ENCODE measurements at regions not wholly inside any gene's neighbourhood (a gene's known extent, or its start where the extent isn't known, plus 50 kb on each side); places are given as distances from the start of the nearest gene placed in this dataset.

DNA sequence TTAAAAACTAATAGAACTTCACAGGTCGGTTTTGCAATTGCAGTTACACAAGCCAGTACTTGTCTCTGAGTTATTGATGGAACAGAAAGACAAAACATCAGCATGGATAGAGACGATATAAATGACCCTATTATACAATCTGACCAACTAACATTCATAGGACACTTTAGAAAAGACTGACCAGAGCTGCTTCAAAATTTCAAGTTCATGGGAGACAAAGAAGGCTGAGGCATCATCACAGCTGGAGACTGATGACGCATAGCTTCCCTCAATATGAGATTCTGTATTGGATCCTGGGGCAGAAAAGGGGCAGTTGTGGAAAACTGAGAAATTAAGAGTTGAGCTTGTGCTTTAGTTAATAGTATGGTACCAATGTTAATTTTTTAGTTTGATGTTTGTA, 174.0 kb downstream of the THBS2 start:
- DNase-seq: no peak

DNA sequence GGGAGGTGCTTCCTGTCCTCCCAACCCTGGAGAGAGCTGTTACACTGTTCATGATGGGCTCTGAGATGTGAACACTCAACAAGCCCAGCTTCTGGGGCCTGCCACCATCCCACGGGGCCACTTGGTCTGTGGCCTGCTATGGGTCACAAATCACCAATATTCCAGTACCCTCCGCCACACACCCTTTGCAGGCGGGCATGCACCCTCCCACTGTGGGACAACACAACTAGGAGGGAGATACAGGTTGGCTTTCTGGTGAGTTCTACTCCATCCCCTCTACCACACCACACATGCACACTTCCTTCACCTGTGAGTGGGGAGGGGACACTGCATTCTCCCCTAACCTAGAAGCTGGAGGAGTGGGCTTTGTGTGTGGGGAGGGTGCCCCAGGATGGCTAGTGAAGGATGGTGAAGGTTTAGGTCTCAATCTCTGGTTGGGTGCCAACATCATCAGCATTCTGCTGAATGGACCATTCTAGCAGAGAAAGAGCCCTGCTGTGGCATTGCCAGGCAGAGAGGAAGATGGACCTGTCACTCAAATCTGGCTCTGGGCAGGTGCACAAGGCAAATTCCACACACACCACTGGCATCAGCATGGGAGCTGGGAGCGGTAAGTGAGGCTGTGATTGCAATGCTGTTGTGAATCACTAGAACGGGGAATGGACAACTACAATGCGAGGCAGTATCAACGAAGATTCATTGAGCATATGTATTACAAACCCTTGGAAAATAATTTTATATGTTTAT, 175.1 kb downstream of the THBS2 start:
- DNase-seq: no peak

DNA sequence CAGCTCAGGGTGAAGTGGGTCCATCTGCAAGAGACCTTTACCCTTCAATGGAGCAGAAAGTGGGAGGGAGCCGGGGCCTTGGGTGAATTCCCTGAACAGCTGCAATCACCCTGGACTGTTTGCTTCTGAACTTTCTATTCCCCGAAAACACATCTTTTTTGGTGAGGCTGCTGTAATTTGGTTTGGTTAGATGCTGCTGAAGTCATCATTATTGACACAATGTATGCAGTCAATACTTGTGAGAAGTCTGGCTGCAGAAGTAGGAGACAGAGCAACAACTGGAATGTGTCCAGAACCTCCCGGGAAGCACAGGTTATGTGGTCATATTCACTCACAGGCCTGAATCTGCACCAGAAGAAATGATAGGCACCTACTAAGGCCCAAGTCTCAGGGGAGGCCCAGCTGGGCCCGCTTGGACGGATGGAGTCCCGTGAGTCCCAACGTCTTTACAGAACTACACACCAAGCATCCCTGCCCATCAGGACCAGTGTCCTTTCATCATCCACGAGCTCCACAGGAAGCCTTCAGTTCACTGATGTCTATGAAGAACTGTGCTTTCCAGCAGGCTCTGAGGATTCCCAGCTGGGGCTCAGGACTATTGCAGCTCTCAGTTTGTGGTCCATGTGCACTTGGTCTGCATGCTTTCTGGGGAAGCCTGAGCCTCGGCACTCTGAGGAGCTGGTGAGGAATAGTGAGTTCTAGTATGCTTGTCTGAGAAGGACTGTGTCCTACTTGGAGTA, 177.6 kb downstream of the THBS2 start:
- no peak for DNase-seq

DNA sequence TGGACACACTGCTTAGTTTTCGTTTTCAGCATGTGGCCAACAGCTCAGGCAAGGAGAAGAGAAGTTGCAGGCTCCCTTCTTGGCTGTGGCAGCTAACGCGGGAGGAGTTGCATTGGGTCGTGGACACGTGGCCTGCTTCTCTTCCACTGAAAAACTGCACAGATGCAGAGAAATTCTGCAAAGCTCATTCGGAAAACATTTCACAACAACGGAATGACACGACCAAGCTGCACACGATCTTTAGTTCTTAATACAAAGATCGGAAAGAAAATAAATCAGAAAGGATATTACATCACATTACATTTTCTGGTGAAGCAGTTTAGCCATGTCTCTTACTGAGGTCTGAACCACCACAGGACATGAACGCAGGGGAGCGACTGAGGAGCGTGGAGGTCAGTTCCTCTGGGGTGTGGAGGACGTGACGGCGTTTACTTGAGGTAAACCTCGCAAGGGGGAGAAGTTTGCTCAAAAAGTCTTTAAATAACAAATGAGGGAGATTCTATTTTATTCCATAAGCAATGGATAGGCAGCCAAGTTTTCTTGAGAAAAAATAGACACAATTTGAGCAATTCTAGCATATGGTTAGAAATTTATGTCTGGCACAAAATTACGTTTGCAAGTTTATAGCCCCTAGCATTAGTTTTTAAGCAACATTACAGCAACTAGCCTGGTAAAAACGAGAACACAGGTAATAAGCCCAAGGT, 178.3 kb downstream of the THBS2 start:
- DNase-seq: no peak

DNA sequence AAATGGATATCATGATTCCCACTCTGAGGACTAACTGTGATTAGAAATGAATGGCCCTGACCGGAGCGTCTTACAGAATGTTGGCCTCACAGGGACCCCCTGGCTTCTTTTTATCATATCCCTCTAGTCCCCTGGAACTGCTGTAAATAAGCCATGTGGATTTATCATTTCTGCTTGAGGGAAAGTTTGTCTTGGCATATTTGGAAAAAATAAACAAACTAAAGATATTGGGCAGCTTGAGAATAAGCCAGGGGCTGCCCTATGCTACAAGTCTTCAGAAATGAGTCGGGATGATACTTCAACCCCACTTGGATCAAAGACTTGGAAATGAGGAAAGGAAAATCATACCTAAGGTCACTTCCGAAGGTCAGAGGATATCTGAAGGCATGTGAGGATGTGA, 179.1 kb downstream of the THBS2 start:
- no peak for DNase-seq

DNA sequence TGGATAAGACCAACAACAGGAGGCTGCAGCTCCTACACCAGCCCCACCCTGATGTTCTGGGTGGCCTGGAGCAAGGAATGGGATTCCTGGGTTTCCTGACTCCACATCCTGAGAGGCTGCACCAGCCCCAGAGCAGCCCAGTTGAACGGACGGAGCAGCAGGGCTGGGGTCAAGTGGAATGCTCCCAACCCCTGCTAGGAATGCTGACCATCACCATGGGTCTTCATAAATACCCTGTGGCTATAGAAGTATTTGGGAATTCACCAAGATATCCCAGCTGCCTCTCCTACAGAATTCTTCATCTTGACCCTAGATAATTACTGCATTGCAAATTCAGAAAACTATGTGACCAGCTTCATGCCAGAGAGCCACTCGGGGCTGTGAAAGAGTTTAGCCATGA, 180.3 kb downstream of the THBS2 start:
- DNase-seq: no peak

DNA sequence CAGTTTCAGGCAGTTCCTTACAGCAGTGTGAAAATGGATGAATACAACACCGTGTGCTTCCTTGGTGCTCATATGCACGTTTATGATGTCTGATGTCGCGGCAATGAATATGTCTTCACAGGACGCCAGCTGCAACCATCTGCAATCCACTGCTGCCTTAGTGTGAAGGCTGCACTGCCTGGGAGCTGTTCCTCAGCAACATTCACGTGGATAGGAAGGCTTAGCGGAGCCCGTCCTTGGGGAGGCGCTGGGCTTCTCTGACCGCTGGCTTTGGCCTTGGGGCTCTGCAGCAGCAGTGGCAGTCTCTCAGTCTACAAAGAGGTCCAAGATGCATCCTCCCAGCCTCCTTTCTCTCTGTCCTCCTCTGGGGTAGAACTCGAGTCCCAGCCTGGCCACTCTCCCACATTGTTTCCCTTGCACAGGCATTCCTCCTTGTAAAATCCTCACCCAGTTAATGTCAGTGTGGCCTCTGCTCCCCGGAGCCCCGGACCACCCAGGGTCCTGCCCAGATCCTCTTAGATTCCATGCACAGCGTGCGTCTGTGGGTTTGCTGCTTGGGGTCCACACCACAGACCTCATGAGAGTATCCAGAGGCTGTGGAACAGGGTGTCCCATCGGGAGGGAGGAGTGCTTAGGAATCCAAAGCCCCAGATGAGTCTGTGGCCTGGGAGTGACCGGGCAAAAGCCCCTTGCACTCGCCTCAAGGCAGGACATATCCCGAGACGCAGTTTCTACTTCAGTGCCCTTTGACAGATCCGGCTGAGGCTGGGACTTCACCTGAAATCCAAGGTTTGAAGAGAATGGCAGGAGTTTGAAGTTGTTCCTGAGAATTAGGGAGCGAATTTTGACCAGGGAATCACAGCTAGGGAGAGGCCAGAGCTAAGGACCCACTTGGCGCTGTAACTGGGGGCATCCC, 181.3 kb downstream of the THBS2 start:
- DNase-seq: no peak

DNA sequence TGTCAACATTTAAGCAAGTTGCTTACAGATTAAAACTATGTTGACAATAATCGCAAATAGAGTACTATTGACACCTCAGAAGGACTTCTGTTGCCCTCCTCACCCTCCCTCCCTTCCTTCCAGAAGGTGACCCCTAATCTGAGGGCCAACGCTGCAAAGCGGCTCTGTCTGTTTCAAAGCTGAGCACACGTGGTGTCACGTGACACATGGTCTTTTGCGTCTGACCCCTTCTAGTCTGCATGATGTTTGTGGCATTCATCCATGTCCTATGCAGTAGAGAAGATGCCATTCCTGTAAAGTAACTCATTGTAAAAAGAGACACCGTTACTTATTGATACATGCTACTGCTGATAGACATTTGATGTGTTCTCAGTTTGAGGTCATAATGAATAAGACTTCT, 182.3 kb downstream of the THBS2 start:
- no peak for DNase-seq

DNA sequence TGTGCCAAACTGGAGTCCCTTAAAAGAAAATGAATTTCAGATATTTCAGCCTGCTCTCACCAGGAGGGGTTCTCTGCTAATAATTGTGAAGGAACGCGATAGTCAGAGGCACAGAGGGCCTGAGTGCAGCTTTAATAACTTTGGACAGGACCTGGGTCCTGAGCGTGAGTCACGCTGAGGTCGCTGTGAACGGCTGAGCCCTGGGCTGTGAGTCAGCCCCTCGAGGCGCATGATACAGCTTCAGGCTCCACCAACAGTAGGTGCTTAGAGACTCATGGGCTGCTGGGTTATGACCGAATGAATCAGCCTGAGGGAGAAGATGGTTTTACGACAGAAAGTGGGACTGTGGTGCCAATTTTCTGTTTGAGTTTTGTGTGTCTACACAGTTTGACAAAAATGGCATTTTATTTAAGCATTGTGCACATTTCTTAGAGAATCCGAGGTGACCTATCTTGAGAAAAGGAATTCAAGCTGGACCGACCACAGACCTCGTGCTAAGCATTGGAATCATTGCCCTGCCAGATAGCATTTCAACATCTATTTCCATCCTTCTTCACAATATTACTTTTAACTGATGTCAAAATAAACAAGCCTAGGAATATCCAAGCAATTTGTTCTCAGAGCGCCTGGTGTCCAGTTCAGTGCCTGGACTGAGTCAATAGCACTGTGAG, 183.0 kb downstream of the THBS2 start:
- no peak for DNase-seq

DNA sequence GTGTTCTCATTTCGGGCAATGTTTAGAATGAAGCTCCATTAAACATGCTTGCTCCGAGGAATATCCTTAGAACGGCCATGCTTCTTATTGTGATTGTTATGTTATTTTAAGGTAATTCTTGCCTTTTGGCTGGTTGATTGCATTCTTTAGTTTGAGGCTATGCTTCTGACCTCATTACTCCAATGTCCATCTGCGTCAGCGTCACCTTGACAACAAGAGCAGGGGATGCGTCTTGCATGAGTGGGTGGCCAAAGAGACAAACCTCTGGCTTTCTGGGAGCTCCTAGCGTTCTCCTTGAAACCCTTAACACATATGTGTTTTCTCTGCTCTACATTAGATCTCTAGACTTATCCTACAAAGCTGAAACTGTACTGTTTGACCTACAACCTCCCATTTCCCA, 184.3 kb downstream of the THBS2 start:
- no peak for DNase-seq

DNA sequence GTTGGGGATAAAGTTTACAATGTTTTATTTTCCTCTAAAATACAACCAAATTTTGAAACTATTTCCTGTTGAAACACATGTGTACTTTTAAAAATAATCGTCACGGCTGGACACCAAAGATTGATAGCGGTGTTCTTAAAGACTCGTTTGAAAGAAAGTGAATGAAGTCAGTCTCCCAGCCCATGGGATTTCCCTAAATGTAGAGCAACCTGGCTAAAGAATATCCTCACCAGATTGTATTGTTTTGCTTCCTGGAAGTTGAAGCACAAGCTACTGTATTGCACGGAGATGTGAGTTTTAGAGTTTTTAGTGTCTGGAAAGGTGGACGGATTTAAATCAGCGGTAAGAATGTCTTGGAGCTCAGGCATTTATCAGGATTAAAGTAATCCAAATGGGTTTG, 189.5 kb downstream of the THBS2 start:
- DNase-seq: no peak

DNA sequence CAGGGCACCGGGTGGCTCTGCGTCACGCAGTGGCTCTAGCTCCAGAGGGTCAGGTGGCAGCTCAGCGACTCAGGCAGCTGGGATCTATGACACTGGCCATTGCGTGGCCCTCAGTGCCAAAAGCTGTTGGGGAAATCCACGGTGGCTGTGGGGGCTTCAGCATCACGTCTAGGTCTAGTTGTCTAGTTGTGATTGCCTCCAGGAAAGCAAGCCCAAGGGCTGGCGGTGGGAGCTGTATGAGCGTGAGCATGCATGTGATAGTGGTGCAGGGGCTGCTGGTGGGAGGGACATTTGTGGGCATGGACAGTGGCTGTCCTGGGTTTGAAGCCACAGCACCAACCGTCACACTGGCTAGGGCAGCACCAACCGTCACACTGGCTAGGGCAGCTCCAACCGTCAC, 191.4 kb downstream of the THBS2 start:
- DNase-seq: no peak

DNA sequence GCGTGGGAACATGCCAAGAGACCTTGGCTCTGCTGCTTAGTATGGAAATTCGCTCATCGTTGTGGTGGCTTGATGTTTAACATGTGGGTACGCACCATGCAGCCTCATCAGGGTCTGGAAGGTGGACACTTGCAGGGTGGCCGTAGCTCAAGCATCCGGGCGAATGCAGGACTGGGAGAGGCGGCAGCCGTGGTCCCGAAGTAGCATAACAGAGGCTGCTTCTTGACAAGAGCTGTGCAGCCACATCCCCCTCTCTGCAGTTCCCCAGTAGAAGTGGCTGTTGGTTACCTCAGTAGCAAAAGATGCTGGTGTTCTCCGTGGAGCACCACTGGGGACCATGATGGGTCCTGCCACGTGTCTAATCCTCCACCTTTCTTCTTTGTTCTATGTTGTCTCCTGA, 195.0 kb downstream of the THBS2 start:
- no peak for DNase-seq

DNA sequence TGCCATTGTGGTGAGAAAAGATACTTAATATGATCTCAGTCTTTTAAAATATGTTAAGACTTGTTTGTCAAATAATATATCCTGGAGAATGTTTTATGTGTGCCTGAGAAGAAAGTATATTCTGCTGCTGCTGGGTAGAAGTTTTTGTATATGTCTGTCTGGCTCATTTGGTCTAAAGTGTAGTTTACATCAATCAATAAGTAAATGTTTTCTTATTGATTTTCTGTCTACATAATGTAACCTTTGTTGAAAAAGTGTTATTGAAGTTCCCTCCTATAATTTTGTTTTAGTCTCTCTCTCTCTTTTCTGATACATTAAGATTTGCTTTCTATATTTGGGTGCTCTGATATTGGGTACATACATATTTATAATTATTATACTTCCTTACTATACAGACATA, 201.2 kb downstream of the THBS2 start:
- no peak for DNase-seq

DNA sequence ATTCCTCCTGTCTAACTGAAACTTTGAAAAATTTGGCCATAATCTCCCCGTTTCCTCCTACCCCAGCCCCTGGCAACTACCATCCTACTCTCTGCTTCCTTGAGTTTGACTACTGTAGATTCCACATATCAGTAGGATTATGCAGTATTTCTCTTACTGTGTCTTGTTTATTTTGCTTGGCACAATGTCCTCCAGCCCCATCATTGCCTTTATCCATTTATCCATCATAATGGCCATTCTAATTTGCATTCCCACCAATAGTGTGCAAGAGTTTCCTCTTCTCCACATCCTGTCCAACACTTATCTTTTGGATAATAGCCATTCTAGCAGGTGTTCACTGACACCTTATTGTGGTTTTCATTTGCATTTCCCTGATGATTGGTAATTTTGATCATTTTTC, 202.3 kb downstream of the THBS2 start:
- peak; percentile 97 for DNase-seq

DNA sequence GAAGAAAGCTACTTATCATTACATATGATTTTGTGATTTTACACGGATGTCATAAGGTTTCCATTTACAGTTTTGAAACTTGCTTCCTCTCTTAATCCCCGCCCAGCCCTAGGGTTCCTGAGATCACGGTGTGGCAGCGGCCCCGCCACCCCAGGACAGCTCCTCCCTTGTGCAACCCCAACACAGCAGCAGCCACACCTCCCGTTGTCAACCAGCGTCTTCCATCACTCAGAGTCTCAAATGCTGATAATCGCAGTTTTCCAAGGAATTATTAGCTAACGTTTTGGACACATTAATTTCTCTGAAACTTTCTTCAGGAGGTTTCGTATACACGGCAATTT, 204.8 kb downstream of the THBS2 start:
- DNase-seq: no peak

DNA sequence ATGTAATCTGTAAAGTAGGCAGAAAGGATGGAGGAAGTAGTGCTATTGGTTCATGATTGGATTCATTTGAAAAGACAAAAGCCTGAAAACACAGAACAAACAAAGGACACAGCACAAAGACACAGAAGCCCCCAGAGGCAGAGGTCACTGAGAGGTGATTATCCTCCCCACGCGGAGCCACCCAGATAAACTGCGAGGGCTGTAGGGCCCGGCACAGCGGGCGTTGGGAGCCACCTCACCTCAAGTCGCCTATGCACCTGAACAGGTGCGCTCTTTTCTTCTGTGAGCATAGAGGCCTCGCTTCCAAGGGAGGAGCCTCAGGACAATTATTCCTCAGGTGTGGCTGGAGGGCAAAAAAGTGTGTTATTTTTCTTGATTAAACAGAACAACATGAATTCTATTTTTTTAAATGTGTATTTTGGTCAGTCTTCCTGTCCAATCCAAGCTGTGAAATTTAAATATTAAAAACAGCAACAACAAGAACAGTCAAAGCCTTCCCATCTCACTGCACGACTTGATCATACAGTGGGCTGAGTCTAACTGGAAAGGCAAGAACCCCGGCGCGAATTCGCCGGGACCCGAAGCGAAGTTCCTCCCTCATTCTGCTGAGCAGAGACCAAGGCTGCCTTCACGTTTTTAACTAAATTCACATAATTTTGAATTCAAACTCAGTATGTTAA, 205.3 kb downstream of the THBS2 start:
- no peak for DNase-seq

DNA sequence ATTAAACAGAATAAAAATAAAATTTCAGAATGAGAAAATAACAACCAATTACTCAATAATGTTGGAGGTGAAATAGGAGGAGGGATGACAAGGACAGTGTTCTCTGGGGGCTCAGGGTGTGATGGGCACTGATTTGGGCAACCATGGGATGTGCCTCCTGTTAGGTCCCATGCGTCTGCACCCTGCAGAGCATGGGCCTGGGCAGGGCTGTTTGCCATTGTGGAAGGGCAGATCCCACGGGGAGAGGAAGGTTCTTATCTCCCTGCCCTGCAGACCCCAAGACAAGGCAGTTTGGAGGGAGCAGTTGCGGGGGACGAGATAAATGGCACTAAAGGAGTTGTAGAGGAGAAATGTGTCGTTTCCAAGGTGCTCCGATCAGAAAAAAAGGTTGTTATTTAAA, 206.3 kb downstream of the THBS2 start:
- no peak for DNase-seq

DNA sequence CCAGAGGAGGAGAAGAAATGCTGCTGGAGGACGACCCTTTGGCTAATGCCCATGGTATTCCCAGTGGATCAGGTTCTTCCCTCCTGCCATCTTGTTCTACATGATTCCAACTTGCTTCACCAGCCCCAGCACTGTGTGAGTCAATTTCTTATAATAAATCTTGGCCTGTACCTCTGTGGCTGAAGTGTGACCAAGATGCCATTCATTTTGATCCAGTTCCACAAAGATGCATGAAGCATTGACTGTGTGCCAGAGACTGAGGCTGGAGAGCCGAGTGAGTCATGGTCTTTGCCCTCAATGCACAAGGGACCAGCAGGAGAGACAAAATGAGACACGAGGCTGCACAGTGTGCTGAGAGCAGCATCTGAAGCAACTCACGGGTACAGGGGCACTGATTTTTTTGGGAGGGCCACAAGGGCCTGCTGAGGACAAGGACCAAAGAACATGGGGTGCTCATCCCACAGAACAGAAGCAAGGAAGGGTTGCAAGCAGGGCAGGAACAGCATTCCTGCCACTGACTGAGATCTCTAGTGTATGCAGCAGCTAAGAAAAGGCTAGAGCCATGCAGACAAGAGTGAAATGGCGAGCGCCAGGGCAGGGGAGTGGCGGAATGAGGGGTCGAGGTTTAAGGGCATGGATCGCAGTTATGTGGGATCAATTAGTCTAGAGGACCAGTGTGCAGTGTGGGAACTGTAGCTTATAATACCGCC, 207.0 kb downstream of the THBS2 start:
- DNase-seq: no peak

DNA sequence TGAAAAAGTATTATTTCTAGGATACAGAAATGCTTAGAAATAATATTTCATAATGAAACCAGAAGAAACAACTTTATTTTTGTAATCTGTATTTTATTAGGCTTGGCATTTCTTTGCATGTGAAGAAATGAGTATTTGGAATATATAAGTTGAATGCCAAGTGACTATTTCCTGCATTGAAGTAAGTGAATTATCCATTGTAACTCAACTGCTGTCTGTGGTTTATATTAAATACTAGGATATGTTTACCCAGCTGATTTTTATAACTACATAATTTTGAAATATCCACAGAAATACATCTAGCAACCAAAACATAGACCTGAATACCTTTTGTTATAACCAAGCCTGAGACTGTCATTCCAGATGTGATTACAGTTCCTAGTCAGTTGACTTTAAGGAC, 207.6 kb downstream of the THBS2 start:
- no peak for DNase-seq

DNA sequence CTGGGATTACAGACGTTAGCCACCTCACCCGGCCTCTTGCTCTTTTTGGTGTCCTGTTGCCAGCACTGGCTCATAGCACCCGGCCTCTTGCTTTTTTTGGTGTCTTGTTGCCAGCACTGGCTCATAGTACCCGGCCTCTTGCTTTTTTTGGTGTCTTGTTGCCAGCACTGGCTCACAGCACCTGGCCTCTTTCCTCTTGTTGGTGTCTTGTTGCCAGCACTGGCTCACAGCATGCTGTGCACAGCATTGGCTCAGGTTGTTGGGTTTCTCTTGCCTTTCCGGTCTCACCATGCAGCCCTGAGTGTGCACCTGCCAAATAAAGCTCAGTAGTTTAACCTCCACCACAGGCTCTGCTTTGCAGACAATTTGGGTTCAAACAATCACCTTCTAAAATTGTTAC, 208.2 kb downstream of the THBS2 start:
- DNase-seq: peak; percentile 86

Measured in NCI-H1092 treated with DMSO at 0.1 percent for 48 hours (cell line).